Activated CD4-positive, alpha-beta T cell treated with anti-CD3 and anti-CD28 coated beads, Interleukin-2, Interleukin-4, amounts not matched to agents 100 ng/mL and 50 ng/mL, durations not matched to agents 16 hours and 8 hours (primary cell): ENCODE measurements at regions not wholly inside any gene's neighbourhood (a gene's known extent, or its start where the extent isn't known, plus 50 kb on each side); places are given as distances from the start of the nearest gene placed in this dataset.
"Not testable (repeated sequence)": the region's sequence is repeated elsewhere in the genome, so short reads cannot be mapped to it uniquely, and the experiment has no call there.

Source experiments
- DNase-seq: peaks from one replicate; pipeline ENCODE4 v3.0.0-alpha.2; 2020; ENCODE audit warnings: low spot score

DNA sequence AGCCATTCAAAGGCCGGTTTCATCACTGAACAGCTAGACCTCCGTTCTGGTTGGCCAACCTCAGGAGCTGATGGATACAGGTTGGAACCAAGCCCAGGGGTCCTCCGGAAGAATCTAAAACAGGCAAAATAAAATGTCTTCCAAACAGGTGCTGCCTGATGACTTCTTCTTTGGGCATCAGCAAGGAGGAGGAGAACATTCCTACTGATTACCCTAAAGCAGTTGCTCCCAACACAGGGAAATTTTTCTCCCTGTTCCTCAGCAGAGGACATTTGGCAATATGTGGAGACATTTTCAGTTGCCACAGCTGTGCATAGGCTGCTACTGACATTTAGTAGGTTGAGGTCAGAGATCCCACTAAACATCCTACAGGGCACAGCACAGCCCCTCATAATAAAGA lies 319.3 kb upstream of the PPARGC1A start:
- no peak for DNase-seq

DNA sequence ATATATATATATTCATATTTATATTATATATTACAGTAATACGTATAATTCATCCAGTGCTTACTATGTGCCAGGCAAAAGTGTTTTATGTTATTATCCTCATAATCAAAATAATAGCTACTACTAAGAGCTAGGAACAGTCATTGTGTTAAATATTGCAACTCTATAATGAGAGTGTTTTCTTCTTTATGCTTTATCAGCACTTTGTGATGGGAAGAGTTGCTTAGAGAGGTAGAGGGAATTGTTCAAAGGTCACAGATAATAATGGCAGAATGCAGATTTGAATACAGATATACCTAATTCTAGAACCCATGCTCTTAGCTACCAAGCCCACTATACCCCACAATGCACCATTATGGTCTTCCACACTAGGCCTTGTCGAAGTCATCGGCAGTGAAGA lies 318.8 kb upstream of the PPARGC1A start:
- no peak for DNase-seq

DNA sequence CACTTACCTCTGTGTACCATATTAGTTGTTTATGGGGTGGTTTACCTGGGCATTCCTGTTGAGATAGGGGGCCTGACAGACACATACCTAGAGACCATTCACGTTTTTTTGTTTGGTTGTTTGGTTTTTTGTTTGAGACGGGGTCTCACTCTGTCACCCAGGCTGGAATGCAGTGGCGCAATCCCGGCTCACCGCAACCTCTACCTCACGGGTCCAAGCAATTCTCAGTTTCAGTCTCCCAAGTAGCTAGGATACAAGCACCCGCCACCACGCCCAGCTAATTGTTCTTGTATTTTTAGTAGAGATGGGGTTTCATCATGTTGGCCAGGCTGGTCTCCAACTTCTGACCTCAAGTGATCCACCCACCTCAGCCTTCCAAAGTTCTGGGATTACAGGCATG lies 314.9 kb upstream of the PPARGC1A start:
- not testable (repeated sequence) for DNase-seq

DNA sequence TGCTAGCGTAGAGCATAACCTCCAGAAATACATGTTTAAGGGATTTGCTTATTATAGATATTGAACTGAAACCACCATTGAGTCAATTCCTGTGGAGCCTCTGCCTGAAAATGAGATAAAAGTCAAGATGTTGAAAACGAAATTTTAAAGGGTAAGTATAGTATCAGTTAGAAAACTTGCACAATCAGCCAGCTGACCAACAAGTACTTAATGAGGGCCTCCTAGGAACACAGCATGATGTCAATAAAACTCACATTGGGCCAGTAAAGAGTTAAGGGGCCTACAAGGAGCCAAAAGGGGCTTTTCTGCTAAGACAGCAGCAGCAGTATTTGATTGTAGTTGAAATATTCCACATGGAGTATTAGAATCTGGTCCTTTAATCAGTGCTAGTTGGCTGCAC lies 314.1 kb upstream of the PPARGC1A start:
- DNase-seq = no peak

DNA sequence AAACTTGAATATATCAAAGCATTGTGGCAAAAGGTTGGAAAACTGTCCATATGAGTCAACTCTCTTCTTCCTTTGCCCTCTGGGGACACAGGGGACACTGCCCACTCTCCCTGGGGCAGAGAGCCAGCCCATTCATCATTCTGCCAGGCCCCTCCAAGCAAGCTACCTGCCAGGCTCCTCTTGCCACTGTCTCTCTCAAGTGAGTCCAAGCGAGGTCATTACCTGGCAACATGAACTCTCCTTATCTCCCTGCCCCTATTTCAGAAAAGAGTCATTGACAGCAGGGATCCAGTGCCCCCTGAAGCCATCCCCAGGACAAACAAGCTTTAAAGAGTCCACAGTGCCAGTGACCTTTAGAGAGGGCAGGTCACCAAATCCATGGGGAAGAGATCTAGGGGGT lies 312.7 kb upstream of the PPARGC1A start:
- DNase-seq = no peak

DNA sequence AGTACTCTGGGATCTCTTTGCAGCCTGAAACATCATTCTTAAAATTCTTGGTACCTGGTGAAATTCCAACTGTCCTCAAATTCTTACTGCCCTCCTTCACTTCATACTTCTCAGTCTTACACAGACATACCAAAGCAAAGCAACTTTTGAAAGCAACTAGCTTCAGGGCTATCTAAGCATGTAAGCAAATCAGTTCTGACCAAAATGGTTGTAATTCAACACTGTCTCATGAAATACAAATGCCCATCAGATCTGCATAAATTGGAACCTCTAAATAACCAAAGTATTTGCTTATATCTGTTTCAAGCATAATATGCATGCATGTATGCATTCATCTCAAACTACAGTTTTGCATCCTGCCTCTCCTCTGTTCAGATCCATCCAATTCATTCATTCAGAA lies 308.1 kb upstream of the PPARGC1A start:
- DNase-seq = no peak

DNA sequence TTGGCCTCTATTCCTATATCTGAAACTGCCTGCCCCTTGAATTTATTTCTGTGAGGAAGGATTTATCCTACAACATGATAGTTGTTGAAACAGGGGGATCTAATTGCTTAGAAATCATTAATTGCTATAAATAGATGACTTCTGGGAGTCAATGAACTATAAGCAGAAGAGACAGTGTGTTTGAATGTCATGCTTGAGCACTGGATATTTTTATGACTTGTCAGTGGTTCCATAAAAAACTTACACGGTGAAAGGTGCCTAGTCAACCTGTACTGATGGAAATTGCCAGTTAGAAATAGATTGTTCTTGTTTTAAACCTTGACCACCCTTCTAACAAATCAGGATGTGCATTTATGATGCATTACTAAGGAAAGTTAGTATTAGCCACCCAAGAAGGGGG lies 306.9 kb upstream of the PPARGC1A start:
- DNase-seq = no peak

DNA sequence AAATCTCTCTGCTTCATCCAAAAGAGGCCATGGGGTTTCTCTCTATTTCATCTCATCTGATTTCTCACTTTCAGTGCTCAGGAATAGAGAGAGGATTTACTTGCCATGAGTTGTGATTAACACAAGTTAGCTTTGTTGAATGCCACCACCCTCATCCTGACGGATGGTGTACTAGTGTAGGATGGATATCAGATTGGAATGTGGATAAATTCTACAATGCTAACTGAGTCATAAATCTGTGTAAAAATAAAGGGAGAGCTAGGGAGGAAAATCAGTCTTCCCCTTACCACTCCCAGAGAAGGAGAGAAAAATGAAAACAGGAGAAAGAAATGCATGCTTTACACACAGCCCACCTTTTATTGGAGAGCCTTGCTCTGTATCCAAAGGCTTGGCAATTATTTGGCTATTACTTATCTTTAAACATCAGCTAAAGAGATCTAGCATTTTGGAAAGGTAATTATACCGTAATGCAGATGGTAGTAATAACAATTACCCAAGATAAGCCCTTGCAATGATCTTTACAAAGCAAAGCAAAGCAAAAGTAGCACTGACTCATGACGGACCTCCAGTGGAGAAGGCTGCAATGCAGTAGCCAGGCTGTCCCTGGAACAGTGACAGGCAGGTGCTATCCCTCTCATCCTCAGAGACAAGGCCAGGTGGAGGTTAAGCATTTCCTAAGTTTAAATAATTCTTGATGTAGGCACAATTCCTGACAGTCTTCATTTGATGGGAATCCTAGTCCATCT lies 306.3 kb upstream of the PPARGC1A start:
- DNase-seq = no peak

DNA sequence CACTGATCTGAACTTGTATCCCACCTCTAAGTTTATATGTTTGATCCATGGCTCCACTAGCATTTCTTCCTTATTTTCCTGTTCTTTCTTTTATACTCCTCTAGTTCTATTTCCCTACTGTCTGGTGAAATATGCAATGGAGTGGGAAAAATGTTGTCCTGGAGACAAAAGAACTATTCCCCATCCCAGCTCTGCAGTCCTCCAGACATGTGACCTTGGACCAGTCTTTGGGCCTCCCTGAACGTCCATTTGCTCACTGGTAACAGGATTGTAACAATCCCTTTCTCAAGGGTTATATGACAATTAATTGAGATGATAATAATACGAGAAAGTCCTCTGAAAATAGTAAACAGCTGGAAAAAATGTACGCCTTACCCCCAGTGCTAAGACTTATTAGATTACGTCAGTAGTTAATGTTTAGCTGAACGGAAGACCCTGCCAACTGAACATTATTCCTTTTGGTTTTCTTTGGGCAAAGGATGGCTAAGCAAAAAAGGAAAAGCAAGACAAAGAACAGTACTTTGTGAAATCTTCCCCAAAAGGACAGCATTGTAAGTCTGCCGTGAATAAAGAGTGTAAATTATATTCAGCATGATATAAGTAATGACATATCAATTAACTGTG lies 302.3 kb upstream of the PPARGC1A start:
- no peak for DNase-seq

DNA sequence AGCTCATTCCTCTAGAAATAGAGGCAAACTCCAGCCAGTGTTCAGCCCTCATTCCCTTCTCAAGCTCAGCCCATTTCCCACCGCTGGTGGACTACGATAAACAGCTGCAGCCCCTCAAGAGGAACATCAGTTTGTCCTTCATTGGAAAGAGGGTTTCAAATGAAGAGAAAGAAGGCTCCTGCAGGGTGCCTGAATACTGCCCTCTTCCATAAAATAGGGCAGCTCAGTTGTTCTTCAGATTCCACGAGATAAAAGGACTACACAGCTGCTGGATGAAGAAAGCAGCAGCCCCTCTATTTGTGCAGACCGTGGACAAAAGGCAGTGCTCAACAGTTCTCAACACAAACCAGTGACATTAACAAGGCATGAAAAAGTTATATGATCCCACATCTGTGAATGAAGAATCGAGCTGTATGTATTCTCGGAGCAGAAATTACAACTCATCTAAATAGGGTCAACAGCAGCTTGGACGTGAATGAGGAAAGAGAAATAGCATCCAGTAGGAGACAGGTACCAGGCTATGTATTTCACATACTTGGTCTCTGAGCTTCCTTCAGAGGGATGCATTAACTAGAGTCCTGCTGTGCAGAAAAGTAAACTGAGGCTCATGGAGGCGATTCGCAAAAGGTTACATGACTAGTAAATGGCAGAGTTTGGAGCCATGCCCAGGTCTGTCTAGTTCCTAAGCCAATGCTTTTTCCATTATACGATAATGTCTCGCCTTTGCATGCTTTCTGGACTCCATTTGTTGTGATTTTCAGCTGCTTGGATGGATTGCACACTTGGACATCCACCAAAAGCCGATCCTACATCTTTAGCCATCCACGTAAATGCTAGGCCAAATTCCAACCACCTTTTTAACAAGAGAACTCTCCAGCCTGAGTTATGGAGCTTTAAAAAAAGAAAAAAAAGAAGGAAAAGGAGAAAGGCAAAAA lies 301.2 kb upstream of the PPARGC1A start:
- DNase-seq = no peak

DNA sequence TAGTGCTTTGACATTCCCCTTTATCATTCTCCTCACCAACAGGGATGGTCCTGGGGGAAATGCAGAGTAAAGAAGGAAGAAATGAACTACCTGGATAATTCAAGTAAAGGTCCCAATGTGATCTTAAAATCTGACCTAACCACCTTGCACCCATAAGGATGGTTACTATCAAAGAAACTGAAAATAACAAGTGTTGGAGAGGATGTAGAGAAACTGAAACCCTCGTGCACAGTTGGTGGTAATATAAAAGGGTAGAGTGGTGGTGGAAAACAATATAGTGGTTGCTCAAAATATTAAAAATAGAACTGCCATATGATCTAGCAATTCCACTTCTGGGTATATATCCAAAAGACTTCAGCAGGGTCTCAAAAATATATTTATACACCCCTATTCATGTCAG lies 298.6 kb upstream of the PPARGC1A start:
- no peak for DNase-seq

DNA sequence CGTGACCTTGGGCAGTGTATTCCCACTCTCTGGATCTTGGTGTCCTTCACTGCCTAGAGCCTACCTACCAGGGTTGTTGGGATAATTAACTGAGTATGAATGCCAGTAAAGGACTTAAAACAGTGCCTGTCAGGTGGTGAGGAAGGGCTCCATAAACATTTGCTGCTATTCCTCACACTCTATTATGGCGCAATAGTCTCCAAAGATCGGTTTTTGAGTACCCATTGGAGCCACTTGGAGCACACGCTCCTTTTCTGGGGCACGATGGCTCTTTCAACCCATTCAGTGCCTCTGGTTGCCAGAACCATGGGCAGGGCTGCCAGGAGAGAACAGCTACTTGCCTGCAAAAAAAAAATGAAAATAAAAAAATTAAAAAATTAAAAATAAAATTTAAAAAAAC lies 296.6 kb upstream of the PPARGC1A start:
- DNase-seq = no peak

DNA sequence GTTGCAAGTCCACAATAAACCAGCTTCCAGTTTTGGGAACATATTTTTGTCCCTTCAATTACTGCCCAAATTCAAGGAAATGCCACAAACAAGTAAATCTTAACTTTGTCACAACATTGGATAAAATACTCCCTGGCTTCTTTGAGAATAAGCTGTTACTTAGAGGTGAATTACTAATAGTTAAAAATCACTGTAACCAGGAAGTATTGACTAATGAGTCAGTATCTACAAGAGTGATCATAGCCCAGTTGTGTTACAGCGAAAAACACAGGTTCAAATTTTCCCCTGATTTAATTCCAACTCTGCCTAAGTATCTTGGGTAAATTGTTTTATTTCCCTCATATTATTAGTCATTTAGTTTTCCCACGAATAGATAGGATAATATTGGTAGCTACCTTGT lies 291.2 kb upstream of the PPARGC1A start:
- no peak for DNase-seq

DNA sequence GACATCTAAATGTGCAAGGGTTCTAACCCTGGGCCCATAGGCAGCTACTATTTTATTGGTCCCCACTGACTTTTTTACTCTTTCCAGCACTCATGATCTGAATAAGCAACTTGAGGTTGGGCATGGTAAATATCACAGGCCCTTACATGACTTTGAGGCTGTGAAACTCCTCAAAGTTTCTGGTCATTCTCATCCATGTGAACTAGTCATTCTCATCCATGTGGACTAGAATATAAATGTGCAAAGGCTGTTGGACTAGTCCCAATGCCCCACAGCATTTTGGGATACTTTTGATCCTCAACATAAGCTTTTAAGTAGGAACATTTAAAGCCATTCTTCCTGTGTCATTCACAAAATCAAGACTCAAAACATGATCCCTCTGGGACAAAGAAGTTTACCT lies 290.7 kb upstream of the PPARGC1A start:
- no peak for DNase-seq

DNA sequence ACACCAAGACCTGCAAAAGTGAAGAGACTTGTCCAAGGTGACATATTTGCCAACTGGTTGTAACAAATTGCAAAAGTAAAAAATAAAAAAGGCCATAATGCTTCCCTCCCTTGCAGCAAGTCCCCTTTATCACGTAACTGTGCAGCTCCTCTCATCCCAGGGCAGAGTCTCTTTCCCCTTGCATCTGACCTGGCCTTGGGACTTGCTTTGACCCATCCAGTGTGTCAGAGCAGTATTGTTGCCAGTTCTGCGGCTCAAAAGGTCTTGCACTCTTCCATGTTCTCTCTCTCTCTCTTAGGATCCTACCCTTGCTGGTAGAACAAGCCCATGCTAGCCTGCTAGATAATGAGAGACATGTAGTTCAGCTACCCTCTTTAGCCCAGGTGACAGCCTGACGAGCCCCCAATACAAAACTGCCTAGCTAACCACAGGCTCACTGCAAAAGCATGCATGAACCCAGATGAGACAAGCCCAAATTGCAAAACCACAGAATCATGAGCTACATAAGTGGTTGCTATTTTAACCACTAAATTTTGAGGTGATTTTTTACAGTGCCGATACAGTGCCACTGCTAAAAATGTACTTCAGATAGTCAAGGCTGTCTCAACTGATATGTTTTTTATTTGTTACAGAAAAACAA lies 289.5 kb upstream of the PPARGC1A start:
- no peak for DNase-seq

DNA sequence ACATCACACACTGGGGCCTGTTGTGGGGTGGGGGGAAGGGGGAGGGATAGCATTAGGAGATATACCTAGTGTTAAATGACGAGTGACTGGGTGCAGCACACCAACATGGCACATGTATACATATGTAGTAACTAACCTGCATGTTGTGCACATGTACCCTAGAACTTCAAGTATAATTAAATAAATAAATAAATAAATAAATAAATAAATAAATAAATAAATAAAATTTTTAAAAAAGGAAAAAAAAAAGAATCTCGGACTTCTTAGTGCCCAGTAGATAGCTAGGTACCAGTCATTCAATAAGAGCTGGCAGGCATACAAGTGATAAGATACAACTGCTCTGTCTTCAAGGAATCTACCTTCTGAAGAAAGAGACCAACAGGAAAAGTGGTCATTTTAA lies 287.6 kb upstream of the PPARGC1A start:
- DNase-seq = not testable (repeated sequence)

DNA sequence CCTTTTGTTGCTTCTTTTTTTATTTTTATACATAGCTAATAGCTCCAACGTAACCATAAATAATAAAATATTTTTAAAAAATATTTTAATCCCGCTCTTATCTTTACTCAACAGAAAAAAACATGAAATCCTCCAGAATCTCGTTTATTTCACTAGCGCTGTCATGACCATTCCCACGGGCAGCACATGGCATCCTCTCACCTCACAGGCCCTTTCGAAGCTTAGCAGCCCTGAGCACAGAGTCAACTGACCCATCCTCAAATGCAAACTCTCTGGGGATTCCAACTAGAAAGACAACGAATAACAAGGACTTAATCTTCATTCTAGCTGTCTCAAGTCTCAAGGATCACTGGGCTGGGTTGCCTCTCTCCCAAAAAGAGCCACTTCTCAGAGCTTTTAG lies 285.9 kb upstream of the PPARGC1A start:
- DNase-seq = no peak

DNA sequence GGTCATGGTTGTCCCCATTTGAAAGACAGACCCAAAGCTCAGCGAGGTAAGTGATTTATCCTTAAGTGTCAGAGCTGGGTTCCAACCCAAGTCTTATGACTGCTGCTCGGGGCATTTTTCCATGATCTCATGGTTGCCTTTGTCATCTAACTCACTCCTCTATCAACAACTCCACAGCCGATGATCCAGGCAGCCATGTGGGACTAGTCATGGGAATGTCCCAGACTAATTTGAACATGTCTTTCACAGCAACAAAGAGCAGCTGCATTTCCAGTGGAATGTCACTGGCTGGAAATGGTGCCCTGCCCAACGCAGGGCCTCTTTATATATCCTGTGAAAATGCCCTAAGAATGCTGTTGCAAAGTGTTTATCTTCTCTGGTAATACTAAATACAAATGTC lies 284.8 kb upstream of the PPARGC1A start:
- DNase-seq = no peak

DNA sequence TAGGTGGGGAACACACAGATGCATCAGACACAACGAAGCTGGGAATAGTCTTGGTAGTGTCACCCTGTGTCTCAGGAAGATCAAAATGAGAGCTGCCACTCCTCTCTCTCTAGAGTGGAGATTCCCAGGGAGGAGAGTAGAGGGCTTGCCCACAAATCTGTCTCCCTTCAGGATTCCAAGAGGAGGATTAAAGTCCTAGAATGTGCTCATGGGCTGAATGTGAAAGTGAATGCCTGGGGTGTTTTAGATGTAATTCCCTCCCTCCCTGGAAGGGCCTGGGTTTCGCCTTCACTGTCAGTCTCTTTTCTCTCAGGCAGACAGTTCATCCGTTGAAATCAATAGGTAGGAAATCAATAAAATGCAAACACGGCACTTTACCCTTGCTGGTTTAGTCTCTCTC lies 282.6 kb upstream of the PPARGC1A start:
- no peak for DNase-seq

DNA sequence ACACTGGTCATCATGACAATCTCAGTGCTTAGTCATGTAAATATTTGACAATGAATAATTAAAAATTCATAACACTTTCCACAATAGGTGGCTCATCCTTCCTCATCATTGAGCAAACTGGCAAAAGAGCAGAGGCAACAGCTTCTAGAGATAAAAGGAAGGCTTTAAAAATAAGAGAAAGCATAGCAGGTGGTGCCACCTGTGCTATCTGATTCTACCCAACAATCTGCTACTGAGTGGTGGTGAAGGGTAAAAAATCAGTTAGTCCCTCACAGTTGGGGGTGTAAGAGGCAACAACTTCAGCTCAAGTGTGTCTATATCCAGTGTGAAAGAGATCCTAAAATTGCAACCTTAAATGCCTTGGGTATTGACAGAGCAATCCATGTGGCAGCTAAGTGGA lies 280.1 kb upstream of the PPARGC1A start:
- no peak for DNase-seq

DNA sequence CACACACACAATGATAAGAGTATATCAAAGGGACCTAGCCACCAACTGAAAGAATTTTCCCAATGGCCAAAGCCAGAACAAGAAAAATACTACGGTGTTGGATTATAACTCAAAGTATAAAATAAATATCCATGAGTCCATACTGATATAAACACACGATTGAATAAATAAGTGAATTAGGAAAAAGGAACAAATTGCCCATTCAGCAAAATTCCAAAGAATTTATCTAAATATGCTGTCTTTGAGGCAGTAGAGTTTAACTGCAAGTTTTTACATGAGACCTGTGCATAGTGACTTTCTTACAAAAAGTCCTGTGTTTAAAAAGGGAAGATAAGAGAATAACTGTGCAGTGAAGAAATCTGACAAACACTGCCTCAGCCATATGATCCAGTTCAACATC lies 278.8 kb upstream of the PPARGC1A start:
- DNase-seq = no peak

DNA sequence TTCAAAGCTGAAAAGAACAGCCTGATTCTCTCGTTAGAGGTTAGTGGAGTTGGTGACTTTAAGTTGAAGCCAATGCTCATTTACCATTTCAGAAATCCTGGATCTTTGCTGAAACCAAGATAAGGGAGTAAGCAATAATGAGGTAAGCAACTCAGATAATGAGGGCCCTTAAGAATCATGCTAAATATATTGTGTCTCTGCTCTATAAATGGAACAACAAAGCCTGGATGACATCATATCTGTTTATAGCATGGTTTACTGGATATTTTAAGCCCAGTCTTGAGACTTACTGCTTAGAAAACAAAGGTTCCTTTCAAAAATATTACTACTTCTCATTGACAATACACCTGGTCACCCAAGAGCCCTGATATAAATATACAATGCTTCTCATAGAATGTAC lies 276.7 kb upstream of the PPARGC1A start:
- no peak for DNase-seq

DNA sequence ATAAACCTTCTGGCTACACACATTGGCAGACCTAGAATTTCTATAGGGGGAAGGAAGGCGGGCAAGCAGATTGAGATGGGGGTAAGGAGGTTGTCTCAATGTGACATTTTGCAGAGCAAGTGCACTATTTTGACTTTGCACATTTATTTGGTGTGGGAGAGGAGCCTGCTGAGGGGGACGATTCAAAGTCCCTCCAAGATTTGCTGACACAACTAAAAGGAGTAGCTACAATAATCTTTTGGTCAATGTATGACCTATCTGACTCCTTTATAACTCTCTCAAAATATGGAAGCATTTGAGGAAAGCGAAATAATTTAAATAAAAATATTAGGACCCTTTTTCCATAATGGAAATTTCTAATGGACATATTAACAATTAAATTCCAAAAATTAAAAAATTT lies 274.9 kb upstream of the PPARGC1A start:
- DNase-seq = no peak
